GM13976 (cell line): ENCODE measurements at regions not wholly inside any gene's neighbourhood (a gene's known extent, or its start where the extent isn't known, plus 50 kb on each side); places are given as distances from the start of the nearest gene placed in this dataset.

Experiments
- DNase-seq: peaks from one replicate; pipeline ENCODE4 v3.0.0; 2012; ENCODE audit warnings: low spot score
- in situ Hi-C: fragments of 300-500 bp; cut with MboI; formaldehyde crosslinking; loops from one replicate; pipeline ENCODE4 v1.12.0; 2022; ENCODE audit warnings: low sequenced_read_pairs, mixed read lengths, inconsistent platforms; ENCODE audit not compliant: unreplicated experiment
- TF ChIP-seq, protein P1 (sequence below): IDR thresholded peaks from 2 replicates; pipeline ENCODE4 v1.5.1; 2012; ENCODE audit warnings: borderline replicate concordance, mild to moderate bottlenecking; ENCODE audit not compliant: insufficient read depth; ENCODE audit errors: extremely low read depth, missing control alignments, control extremely low read depth

DNA sequence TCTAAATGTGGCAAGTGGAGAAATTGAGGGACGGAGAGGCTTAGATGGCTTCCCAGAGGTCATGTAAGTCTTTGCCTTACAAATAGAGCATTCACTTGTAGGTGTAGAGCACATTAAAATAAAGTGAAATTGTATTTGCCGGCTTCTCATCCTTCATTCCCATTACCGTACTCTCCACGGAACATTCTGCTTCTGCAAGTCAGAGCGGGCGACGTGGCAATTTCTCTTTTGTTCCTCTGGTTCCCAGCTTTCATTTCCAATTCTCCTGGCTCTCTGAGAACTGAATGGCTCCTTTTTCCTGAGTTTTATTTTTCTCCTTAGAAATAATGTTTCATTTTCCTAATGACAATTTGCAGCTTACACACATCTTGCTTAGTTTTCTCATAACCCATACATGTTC is 51.3 kb upstream of the PFKP start:
- in situ Hi-C loops, result no loop called here
- TF ChIP-seq, protein P1, sequence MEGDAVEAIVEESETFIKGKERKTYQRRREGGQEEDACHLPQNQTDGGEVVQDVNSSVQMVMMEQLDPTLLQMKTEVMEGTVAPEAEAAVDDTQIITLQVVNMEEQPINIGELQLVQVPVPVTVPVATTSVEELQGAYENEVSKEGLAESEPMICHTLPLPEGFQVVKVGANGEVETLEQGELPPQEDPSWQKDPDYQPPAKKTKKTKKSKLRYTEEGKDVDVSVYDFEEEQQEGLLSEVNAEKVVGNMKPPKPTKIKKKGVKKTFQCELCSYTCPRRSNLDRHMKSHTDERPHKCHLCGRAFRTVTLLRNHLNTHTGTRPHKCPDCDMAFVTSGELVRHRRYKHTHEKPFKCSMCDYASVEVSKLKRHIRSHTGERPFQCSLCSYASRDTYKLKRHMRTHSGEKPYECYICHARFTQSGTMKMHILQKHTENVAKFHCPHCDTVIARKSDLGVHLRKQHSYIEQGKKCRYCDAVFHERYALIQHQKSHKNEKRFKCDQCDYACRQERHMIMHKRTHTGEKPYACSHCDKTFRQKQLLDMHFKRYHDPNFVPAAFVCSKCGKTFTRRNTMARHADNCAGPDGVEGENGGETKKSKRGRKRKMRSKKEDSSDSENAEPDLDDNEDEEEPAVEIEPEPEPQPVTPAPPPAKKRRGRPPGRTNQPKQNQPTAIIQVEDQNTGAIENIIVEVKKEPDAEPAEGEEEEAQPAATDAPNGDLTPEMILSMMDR, result no peak
- no peak for DNase-seq

DNA sequence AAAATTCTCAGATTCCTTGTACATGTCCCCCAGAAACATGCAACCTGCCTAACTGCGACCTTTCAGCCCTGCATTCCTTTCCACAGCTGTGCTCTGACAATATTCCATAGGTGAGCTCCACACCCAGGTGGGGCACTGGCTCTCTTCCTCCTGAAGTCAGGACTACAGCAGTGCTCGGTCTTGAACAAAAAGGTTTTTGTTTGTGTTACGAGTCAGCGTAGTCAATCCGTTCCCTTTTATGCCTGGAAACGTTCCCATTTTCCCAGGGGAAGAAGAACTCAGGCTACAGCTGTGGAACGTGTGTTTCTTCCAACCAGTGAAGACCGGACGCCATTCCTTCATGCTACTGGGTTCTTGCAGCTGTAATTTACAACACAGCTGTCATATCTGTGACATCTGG is 52.4 kb upstream of the PFKP start:
- no peak for DNase-seq
- in situ Hi-C loops, result no loop called here
- TF ChIP-seq, protein P1, result no peak

DNA sequence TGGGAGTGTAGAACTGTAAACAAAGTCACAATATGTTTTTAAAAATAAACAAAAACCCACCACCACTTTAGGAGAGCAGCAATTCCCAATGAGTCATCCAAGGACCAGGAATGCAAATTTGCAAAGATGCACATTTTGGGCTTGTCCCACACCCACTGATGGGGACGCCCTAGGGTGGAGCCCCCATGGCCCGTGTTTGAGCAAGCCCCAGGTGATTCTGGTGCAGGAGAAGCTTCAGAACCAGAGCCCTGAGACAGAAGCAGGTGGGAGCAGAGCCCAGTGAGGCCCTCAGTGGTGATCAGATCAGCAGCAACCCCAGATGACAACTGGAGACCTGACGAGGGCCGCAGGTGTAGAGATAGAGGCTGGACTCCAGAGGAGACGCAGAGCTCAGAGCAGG is 55.1 kb upstream of the PFKP start:
- no peak for DNase-seq
- in situ Hi-C loops, result no loop called here
- TF ChIP-seq, protein P1, result no peak

DNA sequence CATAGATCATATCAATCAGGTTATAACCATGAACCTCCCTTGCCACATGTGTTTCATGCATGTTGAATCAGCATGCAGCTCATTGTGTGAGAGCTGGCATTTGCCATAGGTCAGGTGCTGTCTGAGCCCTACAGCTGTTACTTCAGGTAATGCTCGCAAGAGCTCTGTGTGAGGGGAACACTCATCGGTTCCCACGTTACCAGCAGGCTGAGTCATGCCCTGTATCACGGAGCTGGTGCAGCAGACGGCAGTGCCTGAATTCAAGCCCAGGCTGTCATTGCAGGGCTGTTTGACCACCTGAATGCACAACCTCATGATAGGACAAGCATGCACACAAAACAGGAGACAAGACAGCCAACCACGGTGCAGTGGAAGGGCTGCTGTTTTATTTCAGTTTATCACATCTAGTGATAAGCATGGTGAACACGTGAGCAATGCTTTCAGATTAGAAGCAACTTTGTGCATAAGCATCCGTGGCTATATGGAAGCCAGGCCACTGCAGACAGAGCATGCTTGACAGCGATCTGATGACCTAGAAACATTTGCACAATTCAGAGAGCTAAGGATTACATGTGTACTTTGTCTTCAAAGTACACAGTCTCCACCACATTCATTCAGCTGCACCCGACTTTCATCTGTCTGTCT is 56.4 kb upstream of the PFKP start:
- TF ChIP-seq, protein P1, result no peak
- no peak for DNase-seq
- in situ Hi-C loops, result no loop called here

DNA sequence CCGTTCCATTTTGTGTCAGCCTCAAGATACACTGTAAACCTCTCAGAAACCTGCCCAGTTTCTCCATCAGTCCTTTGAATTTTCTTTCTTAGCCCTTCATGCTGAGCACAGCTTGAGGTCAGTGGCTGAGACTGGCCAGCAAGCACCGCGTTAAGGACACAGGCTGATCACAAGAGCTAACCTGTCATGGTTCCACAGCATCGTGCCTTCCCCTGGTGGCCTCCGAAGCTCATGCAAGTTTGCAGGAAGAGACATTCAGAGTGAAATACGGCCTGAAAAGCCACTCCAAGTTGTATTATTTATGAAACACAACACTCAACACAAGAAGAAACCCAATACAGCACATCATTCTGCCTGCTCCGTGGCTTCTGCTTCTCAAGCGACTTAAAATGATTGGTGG is 57.0 kb upstream of the PFKP start:
- in situ Hi-C loops, result no loop called here
- DNase-seq, result no peak
- TF ChIP-seq, protein P1, result no peak

DNA sequence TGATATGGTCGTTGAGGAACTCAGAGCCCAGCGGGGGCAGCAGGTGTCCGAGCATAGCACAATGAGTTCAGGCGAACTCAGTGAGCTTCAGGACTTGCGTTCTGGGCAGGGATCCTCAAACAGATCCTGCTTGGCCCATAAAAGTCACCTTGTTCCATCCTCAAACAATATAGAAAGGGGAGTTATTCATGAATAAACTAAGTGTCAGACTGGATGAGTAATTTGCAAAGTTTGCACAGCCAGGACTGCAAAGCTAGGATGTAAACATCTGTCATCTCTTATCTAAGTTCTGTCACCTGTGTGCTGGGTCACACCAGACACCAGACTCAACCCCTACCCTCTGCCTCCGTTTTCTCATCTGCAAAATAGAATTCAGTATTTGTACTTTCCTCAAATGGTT is 58.0 kb upstream of the PFKP start:
- no peak for DNase-seq
- in situ Hi-C loops, result no loop called here
- TF ChIP-seq, protein P1, result no peak

DNA sequence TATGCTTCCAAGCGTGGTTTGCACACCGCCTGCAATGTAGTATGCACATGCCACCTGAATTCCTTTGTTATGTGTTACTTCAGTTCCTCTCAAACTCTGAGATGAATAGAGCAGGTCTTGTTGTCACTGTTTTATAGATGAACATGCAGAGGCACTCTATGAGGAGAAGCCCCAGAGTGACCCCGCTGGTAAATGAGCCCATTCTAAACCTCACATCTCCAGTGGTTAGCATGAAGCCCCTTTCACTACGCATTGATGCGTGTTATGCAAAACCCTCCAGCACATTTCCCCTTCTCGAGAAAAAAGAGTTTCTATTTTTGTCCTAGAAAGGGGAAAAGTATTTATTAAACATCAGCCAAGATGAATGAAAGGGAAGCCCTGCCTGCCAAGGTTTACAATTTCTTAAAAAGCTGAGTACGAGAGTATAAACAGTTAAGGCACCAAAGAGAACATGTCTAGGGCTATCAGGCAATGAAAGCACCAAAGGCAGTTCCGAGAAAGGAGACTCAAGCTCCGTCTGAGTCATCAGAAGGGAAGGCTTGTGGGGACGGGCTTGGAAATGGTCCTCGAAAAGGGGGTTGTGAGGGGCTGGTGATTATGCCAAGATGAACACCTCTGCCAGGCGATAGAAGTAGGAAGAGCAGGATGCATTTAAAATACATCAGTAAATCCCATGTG is 58.7 kb upstream of the PFKP start:
- TF ChIP-seq, protein P1, result no peak
- in situ Hi-C loops, result no loop called here
- no peak for DNase-seq
